NCI-H446 (cell line): ENCODE measurements at regions not wholly inside any gene's neighbourhood (a gene's known extent, or its start where the extent isn't known, plus 50 kb on each side); places are given as distances from the start of the nearest gene placed in this dataset.
"Not testable (repeated sequence)": the region's sequence is repeated elsewhere in the genome, so short reads cannot be mapped to it uniquely, and the experiment has no call there.

Experiments
- DNase-seq, 2 experiments: peaks; one replicate each; lab custom pipeline; 2025; lab: John Stamatoyannopoulos, UW

DNA sequence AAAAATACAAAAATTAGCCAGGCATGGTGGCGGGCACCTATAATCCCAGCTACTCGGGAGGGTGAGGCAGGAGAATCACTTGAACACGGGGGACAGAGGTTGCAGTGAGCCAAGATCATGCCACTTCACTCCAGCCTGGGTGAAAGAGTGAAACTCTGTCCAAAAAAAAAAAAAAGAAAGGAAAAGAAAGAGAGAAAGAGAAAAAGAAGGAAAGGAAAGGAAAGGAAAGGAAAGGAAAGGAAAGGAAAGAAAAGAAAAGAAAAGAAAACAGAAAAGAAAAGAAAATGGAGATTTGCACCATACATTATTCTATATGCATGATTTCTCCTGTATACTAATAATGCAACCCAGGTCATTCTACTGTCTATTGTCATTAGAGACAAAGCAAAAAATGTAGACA, 421.5 kb downstream of the PCDH19 start:
- DNase-seq, result not testable (repeated sequence)

DNA sequence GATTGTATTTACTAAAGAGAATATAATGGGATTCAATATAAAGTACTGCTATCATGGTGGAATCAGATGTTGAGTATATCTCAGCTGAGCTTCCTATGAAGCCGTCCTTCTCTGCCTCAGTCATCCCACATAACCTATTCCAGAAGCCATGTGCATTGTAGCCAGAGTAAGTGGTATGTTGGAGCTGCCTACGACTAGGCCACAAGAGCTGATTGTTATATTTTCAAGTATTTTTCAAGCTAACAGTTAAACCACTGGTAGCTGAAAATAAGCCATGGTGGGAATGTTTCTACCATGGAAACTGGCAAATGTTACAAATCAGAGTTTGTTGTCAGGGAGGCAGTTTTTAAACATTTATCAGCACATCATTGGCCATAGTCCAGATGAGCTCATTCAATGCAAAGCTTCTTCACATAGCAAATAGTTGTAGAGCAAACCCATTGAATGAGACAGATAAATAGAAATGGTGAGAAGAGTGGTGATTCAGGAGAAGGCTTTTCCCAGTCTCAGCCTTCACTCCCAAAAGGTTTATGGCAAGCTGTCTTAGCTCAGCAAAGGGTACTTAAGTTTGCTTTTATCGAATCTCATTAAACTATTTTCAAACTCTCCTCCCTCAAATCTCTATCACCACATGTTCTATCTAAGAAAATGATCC, 436.4 kb downstream of the PCDH19 start:
- no peak for DNase-seq

DNA sequence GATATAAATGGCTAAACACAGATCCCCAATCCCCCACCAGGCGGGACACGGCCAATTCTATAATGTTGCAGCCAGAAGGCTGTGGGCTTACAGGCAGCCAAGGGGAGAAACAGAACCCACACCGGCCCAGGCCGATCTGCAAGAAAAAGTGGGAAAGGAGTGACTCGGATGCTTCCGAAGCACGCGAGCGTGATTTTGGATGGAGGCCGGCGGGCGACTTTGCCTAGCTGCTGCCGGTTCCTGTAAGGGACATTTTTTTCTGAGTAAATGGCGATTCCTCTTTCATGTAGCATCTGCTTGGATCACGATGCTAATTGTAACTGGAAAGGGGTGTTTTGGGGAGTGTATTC, 470.2 kb downstream of the PCDH19 start:
- no peak for DNase-seq

DNA sequence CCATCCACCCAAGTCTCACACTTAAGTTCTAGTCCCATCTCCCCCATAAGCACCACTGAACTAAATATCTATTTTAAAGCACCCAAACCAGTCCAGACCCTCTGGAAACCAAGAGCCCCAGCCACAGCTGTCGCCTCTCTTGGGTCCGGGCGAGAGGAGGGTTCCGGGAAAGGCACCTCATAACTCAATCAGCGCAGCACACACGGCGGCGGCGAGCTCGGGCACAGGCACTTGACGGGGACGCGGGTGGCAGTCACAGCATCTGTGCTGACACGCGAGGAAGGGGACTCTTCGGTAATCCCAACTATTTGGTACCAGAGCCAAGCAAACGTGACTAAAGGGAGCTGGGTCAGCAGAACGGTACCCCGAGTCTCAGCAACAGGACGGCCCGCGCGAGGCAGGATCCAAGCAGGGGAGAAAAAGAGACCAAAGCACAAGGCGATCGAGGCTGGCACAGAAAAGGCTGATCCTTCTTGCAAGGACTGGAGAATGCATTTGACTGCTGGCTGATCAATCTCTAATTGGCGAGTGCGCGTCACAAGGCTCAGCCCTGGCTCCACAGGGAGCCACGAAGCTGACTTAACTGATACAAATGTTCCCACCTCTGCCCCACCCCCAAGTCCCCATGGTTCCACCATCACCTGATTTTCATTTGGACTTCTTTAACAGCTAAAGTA, 470.7 kb downstream of the PCDH19 start:
- not testable (repeated sequence) for DNase-seq

DNA sequence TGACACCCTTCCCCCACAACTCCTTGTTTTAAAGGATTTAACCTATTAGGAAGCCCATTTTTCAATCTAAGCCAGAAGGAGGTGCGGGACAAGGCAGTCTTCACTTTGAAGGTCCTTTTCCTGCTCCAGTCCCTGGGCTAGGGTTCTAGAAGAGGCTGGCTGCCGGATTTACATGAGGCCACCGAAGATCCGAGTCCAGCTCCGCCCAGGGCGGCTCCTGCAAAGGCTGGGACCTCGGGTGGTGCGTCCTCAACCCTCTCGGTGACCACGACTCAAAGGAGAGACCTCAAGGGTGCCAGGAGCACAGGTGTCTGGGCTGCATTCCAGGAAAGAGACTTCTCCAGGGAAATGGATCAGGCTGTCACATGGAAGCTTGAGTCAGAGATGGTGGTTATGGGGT, 471.6 kb downstream of the PCDH19 start:
- no peak for DNase-seq

DNA sequence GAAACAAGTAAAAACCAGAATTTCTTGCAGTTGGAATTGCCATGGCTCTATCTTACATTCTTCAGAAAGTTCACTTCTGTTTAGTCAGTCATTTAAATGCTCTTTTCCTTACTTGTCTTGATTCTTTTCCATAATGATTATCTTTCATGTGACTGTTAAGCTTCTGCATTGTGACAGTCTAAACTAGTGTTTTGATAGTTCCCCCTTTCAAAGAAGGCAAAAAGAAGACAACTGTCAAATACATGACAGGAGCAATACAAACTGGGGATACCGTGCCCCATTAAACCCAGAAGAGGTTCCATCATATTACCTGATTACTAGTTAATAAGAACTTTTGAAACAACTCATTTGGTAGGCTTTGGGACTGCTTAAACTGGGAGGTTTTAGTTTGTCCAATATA, 476.2 kb downstream of the PCDH19 start:
- no peak for DNase-seq

DNA sequence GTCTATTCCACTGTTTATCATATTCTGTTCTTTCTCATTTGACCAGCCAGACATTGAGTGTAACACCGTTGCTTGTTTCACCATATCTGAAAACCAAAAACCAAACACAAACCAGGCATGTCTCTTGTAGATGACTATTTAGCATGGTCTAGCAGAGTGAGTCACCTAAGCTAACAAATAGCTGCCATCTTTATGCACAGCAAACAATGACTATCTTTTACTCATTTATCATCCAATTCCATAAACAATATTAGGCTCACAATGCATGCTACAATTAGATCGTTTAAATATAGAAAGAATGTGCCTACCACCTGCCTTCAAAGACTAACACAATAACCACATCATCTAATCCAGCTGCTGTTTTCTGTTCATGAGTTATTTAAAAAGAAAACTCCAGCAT, 495.4 kb downstream of the PCDH19 start:
- DNase-seq, result no peak

DNA sequence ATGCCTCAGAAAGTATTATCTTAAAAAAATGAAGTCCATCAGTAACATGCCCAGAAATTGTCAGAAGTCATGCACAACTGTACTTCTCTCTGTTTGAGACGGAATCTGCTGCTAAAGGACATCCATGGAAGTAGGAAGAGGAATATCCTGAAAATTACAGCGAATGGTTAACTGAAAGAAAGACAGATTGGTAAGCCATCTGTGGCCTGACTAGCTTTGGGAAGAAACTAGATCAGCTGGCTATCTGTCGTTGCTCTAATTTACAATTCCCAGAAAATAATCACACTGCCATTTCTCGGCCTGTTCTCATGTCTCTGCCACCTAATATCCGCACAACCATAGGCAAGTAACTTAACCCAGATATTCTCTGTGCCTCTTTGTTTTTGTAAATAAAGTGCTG, 496.5 kb downstream of the PCDH19 start:
- no peak for DNase-seq

DNA sequence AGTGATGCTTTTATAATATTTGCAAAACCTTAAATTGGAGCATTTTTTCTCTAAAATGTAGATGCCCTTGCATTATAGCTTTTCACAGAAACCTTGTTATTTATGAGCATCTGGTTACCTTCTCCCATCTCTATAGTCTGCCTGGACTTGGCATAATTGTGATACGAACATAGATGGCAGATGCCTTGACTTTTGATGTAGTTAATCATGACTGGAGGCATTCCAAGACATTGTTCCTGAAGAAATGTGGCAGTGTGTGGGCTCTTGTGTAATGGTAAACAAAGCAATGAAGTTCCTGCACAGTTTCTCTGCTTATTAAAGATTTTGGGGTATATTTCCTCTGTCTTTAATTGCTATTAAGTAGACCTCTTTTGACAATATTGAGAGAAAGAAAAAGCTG, 500.1 kb downstream of the PCDH19 start:
- DNase-seq, result no peak

DNA sequence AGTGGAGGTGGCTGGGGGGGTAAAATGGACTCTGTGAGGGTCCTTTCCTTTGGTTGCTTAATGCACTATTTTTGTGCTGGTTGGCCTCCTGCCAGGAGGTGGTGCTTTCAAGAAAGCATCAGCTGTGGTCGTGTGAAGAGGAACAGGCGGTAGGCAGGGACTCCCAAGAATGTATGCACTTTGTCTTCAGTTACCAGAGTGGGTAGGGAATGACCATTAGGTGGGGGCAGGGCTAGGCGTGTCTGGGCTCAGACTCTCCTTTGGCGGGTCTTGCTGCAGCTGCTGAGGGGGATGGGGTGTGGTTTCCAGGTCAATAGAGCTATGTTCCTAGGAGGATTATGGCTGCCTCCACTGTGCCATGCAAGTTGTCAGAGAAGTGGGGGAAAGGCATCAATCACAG, 509.0 kb downstream of the PCDH19 start:
- no peak for DNase-seq

DNA sequence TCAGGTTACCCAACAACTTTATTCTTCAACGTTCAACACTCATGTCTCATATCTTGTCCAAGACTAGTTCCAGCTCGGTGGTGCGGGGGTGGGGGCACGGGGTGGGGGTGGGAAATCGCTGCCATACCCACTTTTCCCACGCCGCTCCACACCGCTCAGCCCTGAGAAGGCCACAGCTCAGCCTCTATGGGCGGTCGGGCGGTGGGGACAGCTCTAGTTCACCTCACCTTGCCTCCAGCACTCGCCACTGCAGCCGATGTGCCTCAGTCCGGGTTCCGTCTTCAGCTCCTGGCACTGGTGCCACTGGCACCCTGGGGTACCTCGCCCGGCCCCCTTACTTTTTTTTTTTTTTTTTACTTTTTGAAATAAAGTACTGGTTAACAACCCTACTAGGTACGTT, 522.2 kb downstream of the PCDH19 start:
- no peak for DNase-seq

DNA sequence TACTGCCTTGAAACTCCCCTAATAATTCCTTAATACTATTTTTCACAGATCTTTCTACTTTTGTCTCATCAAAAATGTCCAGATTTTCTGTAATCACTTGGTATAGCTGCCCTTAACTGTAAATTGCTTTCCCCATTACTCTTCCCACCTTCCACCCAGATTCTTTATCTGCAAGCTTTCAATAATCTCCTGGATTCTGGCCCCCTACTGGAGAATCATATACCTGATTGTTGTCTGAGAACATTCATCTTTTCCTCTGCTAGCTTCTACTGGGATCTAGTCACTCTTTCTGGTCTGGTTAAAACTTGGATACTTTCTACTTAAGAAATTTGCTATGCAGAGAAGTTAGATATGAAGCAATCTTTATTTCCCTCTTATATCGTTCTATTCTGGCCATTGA, 552.6 kb downstream of the PCDH19 start:
- no peak for DNase-seq

DNA sequence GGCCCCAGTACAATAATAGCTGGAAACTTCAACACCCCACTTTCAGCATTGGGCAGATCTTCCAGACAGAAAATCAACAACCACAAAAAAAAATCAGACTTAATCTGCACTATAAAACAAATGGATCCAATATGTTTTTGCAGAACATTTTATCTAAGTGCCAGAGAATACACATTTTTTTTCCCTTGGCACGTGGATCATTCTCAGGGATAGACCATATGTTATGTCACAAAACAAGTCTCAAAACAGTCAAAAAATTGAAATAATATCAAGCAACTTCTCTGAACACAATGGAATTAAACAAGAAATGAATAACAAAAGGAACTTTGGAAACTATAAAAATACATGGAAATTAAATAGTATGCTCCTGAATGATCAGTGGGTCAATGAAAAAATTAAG, 576.3 kb downstream of the PCDH19 start:
- DNase-seq, result no peak

DNA sequence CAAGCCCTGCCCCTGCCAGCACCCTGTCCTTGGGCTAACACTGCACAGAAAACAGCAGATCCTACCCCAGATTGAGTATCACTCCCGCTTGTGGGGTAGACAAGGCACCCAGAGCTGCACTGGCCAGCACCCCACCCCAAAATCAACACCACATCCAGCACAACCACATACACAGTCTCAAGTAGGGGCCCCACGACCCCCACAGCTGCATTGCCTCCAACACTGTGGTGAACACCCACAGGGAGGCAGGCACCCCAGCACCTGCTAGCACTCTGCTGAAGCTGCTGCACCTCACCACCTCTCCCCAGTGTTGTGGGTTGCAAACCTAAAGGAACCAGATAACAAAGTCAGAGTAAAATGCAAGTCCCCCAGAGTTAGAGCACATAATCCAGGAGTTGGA, 589.9 kb downstream of the PCDH19 start:
- DNase-seq, result no peak

DNA sequence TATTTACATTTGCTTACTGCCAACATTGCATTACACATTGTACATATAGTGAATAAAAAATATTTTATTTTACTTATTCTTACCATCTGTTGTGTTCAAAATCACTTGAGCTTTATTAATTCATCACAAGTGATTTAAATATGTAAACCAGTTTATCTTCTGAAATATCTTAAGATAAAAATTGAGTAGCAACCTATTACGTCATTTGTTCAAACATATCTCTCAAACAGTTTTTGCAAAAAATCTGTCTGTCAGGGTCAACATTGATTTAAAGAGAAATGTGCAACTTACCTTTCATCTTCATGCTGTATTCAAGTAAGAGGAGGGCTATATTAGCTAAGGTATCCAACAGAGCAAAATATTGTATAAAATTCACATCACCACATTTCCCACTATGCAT, 610.1 kb downstream of the PCDH19 start:
- no peak for DNase-seq

DNA sequence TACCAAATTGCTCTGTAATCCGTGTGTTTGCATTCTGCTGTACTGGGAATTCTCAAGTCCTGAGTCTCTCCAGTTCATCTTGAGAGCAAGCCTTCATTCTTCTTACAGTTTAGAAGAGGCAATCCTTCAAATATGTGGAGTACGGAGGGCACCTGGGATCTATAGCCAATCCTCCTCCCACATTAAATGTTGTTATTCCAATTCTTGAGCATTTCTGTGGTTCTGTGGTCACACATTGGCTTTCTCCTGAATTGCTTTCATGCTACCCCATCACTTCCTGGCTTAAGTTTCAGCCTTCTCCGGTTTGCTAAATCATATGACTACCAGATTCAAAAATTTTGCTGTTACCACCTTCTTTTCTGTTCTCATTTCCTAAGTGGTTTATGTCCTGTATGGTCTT, 611.1 kb downstream of the PCDH19 start:
- no peak for DNase-seq

DNA sequence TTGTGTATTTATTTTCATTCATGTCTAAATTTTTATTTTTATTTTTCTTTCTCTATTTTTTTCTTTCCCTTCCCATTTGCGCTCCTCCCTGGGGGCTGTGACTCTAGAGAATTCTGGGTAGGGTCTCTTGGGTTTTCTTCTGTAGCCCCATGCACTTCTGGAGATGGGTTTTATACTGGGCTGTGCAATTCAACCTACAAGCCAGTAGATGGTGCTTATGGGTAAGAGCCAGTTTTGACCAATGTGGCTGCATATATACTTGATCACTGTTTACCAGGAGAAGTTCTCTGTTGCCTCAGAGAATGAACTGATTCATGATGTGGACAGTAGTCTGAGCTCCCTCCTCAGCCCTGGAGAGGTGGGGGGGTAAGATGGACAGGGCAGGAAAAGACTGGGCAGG, 614.6 kb downstream of the PCDH19 start:
- no peak for DNase-seq

DNA sequence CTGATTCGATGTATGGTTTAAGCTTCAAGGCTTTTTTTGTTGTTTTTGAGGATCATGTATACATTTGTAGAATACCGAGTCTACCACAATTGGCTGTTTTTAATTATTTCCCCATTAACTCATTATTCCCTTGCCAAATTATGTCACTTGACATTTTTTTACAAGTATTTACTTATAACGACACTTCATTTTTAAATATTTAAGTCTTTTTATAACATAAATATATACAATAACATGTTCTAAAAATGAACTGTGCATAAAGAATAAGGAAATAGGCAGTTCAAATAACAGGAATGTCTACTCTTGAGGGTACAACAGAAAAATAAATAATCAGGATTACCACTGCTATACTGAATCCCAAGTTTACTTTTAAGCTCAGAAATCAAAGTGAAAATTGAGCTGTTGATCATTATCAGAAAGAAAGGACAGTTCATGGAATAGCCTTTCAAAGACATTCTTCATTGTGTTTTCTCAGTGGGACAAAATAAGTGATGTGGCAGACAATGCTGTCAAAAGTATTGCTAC, 627.5 kb downstream of the PCDH19 start:
- DNase-seq, result no peak

DNA sequence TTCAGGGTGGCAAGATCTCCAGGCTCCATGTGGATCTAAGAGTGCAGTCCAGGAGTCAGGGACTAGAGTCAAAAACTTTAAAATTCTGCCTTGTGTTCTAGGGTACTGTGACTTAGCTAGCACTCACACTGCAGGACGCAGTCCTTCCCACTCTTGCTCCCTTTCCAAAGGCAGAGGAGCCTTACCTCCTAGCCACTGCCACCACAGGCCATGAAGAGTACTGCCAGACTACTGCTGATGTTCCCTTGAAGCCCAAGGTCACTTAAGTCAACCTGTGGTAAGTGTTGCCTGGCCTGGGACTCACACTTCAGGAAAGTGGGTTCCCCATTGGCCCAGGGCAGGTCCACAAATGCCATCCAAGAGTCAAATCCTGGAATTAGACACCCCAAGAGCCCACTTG, 632.2 kb downstream of the PCDH19 start:
- DNase-seq, result no peak

DNA sequence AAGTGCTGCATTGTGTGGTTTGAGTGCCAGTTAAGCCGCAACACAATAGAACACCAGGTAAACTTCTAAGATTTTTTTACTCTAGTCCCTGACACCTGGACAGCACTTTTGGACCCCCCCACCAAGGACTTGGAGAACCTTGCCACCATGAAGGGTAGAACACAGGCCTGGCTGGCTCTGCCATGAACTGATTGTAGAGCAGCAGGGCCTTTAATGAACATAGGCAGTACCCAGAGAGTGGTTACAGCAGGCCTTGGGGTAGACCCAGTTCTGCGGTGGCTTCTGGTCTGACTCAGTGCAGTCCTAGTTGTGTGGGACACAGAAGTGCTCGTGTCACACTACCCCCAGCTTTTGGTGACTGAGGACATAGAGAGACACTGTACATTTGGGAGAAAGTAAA, 648.3 kb downstream of the PCDH19 start:
- DNase-seq, result no peak

DNA sequence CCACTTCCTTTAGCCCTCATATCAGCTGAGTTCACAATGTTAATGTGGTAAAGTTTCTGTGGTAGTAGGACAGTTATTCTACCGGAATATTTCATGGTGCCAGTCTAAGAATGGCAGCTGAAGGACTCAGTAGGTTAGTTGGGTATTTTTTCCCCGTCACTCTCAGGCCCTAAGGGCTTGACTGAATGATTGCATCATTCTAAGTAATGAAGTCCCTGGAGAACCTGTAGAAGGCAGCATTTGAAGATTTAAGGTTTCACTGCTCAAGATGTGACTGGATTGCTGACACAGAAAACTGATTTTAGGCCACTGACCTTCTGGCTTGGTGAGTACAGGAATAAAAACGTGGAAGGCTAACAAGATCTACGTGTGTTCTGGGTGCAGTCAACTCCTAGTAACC, 657.3 kb downstream of the PCDH19 start:
- DNase-seq, result no peak

DNA sequence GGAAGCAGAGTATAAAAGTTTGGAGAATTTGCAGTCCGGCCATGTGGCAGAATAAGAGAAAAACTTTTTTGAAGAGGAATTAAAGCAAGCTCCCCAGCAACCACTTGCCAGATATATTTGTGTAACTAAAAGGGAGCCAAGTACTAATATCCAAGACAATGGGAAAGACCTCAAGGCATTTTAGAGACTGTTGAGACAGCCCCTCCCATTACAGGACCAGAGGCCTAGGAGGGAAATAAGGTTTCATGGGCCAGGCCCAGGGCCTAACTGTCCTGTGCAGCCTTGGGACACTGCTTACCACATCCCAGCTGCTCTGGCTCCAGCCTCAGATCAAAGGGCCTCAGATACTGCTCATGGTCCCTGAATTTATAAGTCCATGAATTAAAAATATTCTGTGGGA, 659.4 kb downstream of the PCDH19 start:
- DNase-seq, result no peak

DNA sequence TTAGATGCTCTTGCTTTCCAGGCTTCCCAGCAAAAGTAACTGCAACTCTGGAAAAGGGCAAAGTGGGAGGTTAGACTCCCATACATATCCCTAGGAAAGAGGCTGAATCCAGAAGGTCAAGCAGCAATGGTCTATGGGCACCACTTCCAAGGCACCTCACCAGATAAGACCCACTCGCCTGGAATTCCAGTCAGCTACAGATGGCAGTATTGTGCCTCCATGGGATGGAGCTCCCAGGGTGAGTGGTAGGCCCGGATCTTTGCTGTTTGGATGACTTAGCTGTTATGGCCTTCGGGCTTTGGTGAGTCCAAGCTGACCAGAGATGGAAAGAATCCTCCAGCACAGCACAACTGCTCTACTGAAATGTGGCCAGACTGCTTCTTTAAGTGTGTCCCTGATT, 688.0 kb downstream of the PCDH19 start:
- DNase-seq, result no peak

DNA sequence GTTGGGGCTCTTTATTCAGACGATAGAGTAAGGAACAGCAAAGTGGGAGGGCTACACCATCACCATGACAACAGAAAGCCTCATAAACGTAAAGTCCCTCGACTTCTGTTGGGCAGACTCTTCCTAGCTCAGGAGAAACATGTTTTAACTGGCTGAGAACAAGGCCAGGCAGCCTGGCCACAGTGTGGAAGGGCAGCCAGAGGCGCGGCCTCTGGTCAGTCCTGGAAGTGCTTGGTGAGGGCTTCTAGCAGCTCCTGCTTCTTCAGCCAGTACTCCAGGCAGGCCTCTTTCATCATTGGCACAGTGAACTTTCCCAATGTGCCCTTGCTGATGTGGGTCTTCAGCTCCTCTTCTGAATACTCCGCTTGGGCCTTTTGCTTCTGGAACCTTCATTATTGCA, 690.9 kb downstream of the PCDH19 start:
- no peak for DNase-seq
